C1 segment of cervical spinal cord (tissue), 14 donors: ENCODE measurements at regions not wholly inside any gene's neighbourhood (a gene's known extent, or its start where the extent isn't known, plus 50 kb on each side); places are given as distances from the start of the nearest gene placed in this dataset.

Source experiments
- DNase-seq, 14 donors: peaks; one replicate each; lab custom pipeline; 2025; lab: John Stamatoyannopoulos, UW

DNA sequence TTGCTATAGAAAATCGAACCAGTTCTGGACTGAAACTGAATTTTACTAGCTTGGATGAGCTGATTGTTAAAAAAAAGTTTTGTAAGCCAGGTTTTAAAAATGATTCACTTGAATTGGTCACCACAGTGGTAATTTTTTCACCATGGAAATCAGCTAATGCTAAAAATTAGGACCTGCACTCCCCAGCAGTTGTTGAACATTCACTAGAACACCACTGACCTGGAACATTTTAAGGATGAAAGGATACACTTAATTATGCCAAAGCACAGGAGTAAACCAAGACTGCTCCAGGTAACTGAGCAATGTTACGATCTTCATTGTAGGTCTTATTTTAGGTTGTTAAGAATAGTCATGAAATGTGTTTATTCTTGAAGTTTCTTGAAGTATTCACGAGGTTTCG lies 1342.6 kb upstream of the SPRY2 start:
- DNase-seq, result no peak

DNA sequence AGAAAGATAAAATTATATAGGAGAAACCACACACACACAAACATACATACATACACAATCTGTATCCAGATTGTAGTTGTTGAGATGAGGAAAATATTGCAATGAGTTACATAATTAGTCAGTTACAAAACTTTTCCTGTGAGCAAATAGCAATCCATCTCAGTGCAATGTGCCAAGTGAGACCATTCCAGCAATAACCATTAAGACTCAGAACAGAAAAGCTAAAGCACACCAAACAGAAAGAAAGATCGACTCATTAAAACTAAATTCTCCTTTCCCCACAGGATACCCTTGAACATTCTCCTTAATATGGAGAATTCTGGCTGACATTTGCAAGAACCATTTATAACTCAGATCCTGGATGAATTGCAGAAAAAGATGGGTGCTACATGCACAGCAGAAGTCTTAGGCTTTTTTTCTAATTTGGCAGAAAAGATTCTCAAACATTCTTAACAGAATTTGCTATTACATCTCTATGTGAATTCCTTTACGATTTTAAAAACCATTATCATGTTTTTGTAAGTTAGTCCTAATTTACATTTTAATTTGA lies 1341.2 kb upstream of the SPRY2 start:
- DNase-seq, result no peak

DNA sequence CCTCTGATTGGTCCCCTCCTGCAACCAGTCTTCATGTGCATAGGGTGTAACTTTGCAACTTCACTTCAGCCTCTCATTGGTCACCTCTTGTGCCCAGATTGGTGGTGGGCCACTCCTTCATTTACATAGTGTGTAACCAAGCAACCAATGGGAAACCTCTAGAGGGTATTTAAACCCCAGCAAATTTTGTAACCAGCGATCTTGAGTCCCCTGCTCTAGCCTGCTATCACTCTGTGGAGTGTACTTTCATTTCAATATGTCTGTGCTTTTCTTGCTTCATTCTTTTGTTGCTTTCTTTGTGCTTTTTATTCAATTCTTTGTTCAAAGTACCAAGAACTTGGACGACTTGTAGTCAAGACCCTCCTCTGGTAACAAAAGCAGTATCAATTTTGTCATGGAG lies 1336.9 kb upstream of the SPRY2 start:
- no peak for DNase-seq

DNA sequence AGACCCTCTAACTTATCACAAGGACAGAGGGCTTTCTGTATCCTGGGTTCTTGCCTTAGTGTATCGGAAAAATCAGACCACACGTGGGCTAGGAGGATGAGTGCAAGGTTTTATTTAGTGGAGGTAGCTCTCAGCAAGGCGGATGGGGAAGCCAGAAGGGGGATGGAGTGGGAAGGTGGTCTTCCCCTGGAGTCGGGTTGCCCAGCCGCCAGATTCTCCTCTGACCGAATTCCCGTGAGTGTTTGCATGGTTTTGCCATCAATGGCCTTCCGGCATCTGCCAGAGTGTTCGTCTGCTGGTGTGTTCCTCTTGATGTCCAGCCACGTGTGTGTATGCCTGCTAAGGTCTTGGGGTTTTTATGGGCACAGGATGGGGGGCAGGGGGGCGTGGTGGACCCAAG lies 1335.1 kb upstream of the SPRY2 start:
- DNase-seq, result no peak

DNA sequence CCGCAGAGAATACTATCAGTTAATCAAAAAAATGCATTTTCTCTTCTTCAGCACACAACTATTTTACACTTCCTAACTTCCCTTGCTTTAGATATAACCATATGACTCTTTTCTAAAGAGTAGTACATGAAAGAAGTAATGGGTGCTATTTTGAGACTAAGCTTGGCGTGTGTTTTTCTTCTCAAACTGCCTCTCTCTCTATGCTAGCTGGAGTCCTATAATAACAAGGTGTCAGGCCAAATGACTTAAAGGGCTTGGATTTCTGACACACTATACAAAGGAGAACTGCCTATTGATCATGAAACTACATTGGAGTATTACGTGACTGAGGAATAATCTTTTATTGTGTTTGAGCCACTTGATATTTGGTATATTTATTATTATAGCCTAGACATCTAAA lies 1330.1 kb upstream of the SPRY2 start:
- no peak for DNase-seq

DNA sequence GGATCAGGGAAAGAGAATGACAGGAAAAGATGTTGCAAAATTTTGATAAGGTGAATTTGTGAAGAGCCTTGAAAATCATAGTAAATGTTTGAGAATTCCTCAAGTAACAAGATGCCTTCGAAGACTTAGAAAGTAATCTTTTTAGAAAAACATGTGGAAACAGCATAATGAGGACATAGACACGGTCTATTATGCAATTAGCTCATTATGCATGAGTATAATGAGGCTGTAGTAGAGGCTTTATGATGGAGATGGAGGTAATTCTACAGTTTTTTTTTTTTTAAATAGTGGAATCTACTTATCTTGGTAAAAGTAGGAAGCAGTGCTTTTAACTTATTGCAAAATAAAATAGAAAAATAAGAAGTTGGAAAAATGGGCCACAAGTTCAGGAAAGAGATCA lies 1329.1 kb upstream of the SPRY2 start:
- DNase-seq, result no peak

DNA sequence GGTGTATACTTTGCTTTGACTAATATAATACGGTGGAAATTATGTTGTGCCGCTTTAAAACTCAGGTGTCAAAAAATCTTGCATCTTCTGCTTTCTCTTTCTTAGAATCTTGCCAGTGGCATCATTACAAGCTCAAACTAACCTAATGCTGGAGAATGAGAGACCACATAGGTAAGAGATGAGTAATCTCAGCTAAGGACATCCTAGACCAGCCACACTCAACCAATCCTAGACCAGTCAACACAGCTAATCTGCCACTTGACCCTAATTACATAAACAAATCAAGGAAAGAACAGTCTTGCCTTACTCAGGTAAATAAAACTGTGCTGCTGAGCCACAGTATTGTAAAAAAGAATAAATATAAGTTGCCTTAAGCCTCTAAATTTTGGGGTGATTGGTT lies 1323.9 kb upstream of the SPRY2 start:
- DNase-seq, result no peak

DNA sequence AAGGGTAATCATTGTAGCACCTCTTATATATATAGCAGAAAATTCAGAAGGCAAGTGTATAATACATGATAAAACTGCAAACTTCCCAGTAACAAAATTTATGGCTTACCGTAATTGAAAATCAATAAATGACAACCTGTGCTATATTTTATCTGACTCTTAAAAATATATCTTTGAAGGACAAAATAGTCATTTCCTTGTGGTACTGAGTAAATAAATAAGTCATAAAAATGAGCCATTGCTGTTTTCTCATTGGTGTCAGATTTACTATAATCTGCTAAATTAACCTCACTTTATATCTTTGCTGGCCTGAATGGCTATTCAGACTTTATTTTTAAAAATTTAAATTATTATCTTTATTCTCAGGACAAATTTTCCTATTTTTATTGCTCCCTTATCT lies 1319.1 kb upstream of the SPRY2 start:
- DNase-seq, result no peak

DNA sequence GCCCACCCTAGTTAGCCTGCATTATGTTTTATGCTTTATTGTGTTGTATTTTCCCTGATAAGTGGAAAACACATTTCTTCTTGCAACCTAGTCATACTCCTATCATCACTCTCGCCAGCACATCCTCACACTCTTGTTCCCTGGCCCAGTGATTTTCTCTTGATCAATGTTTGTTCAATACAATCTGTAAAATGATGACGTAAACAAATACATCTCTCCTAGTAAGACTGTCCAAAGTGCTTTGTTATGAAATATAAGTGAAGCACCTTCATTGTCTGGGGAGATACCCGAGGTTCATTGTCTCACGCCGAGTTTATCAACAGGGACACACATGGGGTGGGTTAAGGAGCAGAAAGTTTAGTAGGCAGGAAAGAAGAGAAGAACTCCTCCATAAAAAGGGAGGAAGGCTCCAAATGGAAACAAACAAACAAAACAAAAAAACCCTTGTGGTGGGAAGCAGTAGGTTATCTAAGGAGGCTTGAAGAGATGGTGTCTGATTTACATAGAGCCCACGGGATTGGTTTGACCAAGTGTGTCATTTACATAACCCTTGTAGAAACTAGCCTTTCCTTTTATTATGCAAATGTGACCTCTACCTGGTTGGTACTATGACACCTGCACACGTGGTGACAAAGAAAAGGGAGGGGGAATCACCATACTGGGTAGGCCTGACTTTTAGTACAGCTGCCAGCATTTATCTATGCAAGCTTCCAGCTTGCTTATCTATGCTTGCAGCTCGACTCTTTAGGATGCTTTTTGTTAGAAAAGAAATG lies 1317.9 kb upstream of the SPRY2 start:
- DNase-seq, result no peak

DNA sequence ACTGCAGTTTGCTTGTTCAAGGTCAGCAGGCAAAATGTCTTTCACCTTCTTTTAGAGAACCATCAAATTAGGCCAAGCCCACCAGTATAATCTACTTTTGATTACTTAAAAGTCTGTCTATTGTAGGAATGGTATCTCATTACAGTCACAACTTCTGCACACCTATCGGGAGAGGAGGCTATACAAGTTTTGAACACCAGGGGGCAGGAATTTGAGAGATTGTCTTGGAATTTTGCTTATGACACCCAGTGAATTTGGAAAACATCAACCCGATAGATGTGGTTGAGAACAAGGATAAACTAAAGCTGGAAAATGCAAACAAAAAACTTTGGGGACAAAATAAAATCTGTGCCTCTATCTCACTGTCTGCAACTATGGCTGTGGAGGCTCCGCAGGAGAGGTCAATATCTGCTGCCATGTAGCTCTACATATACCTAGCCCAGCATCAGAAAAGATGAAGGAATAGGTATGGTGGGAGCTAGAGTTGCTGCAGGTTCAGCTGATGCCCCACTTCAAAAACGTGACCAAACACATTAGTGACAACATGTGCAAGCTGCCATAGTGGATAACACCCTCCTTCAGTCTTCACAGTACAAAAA lies 1299.2 kb upstream of the SPRY2 start:
- DNase-seq, result no peak

DNA sequence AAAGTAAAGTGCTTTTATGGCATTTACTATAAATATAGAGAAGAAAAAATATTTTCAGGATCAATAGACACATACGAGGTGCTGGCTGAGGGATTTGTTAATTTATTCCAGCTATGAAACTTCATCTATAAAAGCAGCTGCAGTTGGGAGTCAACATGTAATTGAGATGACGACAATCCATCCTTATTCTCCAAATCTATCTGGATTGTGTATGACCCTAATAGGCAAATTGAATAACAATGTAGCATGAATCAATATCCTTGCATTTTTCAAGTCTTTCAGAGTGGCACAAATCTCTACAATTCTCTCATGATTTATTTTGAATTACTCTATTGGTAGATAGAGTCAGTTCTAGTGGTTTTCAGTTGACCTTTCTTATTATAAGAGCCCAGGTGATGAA lies 1296.5 kb upstream of the SPRY2 start:
- no peak for DNase-seq

DNA sequence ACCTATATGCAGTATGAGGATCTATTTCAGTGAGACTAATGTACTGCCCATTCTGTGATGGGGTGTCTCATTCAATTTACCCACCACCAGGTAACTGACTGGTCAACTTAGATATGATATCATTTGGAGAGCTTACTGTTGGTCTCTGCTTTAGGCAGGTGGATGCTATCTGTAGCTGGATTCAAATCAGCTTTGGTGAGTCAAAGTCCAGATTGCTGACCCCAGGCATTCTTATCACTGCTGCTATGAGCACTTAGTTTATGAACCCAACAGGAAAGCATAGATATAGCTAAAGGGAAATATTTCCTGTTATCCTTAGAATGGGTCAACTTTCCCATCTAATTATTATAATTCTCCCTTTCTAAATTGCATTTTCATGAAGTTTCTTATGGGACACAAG lies 1295.2 kb upstream of the SPRY2 start:
- no peak for DNase-seq

DNA sequence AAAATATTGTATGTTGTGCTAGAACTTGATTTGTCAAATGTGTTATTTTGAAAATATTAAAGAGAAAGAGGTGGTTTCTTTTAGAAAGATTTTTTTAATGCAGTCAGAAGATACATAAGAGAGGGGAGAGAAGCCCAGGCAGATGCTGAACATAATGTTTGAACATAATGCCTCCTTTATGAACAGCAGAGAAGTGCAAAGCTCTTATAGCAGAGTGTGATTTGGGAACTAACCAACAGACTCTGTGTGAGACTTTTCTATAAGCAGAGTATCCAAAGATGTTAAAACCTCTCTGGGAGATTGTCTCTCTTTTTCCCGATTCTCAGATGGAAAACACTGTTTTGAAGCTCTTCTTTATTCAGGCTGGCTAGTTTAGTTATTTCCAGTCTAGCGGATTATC lies 1274.1 kb upstream of the SPRY2 start:
- no peak for DNase-seq

DNA sequence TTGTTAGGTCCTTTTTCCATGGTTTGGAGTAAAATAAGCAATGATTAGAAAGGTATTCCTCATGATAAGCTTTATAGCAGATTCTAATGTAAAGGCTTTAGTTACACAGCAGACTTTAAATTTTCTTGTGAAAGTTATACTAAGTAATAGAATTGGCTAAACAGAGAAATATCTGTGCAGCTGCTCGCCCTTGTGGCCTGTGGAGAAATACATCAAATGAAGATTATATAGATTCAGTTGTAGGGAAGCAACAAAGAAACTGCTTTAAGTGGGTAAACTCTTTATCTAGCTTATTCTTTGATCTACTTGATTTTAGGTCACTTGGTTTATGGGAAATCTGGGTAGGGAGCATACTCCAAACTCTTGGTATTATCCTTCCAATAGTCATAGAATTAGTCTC lies 1269.7 kb upstream of the SPRY2 start:
- DNase-seq, result no peak

DNA sequence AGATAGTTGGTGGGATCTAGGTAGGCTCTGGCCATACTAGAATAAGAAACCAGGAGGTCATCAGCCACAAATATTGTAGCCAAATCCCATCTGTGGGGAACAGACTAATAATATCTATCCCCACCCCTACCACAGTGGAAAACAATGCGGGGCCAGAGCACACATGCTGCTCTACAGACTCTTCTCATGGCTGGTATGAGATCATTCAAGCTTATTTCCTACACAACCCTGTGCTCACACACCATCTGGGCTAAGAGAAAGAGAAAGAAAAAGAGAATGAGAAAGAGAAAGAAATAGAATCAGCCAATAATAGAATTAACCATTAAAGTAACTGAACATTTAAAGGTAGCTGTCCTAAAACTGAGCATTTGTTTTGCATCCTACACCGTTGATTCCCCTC lies 1268.4 kb upstream of the SPRY2 start:
- no peak for DNase-seq

DNA sequence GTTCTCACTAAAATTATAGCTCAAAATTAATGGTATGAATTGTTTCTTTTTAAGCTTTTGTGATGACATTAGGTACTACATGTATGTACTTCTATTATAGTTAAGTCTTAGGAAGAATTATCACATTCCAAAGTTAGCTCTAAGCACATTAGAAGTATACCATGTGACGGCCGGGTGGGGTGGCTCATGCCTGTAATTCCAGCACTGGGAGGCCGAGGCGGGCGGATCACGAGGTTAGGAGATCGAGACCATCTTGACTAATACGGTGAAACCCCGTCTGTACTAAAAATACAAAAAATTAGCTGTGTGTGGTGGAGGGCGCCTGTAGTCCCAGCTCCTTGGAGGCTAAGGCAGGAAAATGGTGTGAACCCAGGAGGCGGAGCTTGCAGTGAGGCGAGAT lies 1265.1 kb upstream of the SPRY2 start:
- DNase-seq, result no peak

DNA sequence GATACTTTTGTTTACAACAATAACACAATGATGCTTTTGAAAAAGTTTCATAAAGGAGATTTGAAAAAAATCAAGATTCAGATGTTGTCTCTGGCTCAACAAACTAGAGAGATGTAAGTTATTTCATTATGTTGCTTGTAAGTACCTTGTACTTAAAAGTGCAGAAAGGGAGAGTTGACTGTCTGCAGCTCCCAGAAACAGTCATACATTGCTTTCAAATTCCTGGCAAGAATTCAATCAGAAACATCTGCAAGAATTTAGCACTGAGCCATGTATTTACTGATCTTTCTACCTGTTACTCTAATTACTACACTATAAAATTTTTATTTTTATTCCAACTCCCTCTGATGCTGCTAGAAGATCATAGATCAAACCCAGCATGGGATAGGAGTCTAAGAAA lies 1261.3 kb upstream of the SPRY2 start:
- no peak for DNase-seq

DNA sequence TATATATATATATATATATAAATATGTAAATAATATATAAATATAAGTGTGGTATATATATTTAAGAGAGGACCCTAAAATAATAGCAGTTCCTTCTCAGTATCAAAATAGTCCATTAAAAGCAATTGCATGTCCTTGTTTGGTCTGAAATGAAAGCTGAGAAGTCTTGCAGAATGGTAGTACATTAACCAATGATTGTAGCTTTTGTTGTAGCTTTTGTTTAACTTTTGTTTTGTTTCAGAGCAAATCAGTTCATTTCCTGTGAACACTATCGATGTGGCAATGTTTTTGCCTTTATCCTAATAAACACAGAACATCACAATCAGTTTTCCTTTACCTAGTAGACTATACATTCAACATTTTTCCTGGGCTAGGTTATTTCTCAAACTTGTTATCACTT lies 1256.2 kb upstream of the SPRY2 start:
- no peak for DNase-seq

DNA sequence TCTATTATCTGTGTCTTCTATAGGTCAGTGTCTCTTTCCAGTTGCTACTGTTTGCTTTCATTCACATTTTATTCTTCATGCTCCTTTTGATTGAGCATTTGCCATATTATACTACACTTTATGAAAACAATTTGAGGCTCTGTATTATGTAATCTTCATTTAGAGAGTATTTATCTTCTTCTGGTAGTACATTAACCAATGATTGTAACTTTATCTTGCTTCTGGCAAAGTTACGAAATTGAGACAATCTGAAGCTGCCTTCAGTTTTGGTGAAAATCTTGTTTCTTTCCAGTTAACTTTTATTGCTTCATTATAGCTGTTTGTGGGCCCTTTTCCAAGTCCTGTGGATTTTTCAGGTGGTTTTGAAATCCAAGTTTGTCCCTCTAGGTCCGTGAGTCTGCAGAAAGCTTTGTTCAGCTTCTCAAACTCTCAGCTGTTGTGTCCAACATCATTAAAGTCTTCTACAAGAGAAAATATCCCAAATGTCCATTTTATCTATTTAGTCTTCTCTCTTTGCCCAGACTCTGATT lies 1255.4 kb upstream of the SPRY2 start:
- no peak for DNase-seq

DNA sequence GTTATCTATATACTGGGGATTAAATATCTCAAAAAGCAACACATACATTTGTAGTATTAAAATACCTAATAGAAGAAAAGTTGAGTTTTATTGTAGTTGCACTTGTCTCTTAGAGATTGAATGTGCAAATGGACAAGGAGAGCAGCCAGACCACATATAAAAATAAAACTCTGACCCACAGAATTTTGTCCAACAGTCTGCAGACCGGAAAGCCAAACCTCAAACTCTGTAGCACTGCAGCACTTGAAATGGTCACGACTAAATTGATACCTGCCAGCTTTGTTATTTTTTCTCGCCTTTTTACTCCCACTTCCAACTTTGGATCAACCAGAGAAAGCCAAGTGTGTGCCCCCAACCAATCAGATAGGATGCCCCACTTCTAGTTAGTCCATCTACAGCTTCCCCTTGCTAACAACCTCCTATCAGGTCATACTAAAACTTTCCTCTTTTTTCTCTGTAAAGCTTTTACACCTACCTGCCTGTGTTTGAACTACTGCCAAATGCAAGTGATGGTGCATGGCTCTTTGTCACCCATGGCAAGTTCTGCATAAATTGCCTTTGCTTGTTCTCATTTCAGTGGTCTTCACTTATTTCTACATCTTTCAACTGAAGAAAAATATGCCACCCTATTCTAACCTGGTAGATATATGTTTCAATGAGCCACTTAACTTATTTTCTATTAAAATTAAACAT lies 1250.7 kb upstream of the SPRY2 start:
- no peak for DNase-seq

DNA sequence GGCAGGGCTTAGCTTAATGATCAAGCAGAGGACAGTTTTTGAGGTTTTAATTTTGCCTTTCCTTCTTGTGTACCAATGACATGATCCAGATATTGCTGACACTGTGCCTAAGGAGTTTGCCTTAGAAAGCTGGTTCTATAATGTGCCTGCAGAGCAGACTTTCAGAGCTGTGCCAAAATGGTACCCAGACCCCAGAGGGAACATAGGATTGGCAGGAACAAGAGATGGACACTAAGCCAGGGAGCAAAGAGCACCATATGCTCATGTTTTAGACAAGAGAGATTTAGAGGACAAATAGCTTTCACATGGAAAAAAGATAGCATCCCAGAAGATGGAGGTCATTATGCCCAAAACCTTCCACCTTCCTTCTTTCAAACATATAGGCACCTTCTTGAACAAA lies 1241.5 kb upstream of the SPRY2 start:
- DNase-seq, result peak in 1 of 14 donors; percentile 78

DNA sequence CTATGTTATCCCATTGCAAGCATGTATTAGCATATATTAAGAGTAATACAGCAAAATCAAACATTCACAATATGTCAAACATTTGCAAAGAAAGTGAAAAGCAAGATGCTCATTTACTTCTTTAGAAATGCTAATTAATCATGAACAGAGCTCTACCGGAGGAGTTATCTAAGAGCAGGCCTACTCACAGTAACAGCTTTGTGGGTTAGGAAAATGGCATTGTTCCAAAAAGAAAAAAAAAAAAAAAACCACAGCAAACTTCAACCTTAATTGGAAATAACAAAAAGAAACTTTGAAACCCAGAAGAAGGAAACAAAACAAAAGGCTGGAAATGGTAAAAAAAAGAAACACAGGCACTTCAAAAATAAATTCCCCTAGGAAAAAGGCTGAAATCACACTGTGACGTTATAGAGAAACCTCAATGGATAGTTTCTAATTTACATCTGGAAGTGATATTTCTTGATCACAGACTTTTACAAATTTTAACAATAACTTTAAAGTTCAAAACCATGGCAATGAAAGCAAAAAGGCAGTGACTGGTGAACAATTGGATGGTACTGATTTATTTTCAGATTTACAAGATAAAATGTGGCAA lies 1236.8 kb upstream of the SPRY2 start:
- no peak for DNase-seq
